ENCODE measurements at regions not wholly inside any gene's neighbourhood (a gene's known extent, or its start where the extent isn't known, plus 50 kb on each side); places are given as distances from the start of the nearest gene placed in this dataset.

GRCh38 chr2:37802899-37803379 is 122.1 kb upstream of the RMDN2 start:
- TF ChIP-seq POLR2A (IDR thresholded peaks at IDR 0.05) (no peak), CTCF (IDR thresholded peaks at IDR 0.05) (no peak)
